Naive thymus-derived CD4-positive, alpha-beta T cell (primary cell): ENCODE measurements at regions not wholly inside any gene's neighbourhood (a gene's known extent, or its start where the extent isn't known, plus 50 kb on each side); places are given as distances from the start of the nearest gene placed in this dataset.

ENCODE experiments used
- ATAC-seq: fragments of 150-1000 bp; cut with Tn5 transposase; 2 replicates; pipeline ENCODE4 v1.10.0; 2021; ENCODE audit warnings: mild to moderate bottlenecking, moderate library complexity
- CTCF ChIA-PET: fragments of 350-600 bp; sonication (Branson Sonifier 250); formaldehyde crosslinking; loops from one replicate; lab custom pipeline; 2021; ENCODE audit warnings: antibody characterized with exemption; lab: Charles Lee
- POLR2A ChIA-PET: fragments of 350-600 bp; sonication (Branson Sonifier 250); formaldehyde crosslinking; loops from one replicate; lab custom pipeline; 2021; ENCODE audit warnings: antibody characterized with exemption, inconsistent platforms; lab: Charles Lee
- DNase-seq, 9 donors: peaks; one replicate each; pipeline versions ENCODE4 v3.0.0 to v3.0.0-alpha.2; 2020 to 2022; ENCODE audit warnings: mixed read lengths in 1 of 9
- H3K27ac ChIP-seq: one replicate; pipeline ENCODE4 v1.7.0; 2013; ENCODE audit warnings: mild to moderate bottlenecking, low read depth, low read length, moderate library complexity
- H3K27me3 ChIP-seq, 2 donors: one replicate each; pipeline ENCODE4 v1.7.0; 2013; ENCODE audit warnings: low read length in 2 of 2, mild to moderate bottlenecking in 2 of 2, moderate library complexity in 2 of 2; ENCODE audit not compliant: control insufficient read depth in 2 of 2, insufficient read depth in 2 of 2
- H3K36me3 ChIP-seq, 3 experiments: 1 replicate in 2 of 3; 2 replicates in 1 of 3; pipeline ENCODE4 v1.7.0; 2013; ENCODE audit warnings: low read length in 3 of 3, mild to moderate bottlenecking in 3 of 3, moderate library complexity in 1 of 3; ENCODE audit not compliant: insufficient read depth in 3 of 3, control insufficient read depth in 2 of 3
- H3K4me1 ChIP-seq, 2 donors: one replicate each; pipeline ENCODE4 v1.7.0; 2013; ENCODE audit warnings: low read length in 2 of 2, mild to moderate bottlenecking in 2 of 2, moderate library complexity in 1 of 2; ENCODE audit not compliant: control insufficient read depth in 2 of 2, insufficient read depth in 2 of 2
- H3K4me3 ChIP-seq: 2 replicates; pipeline ENCODE4 v1.7.0; 2013; ENCODE audit warnings: mild to moderate bottlenecking, low read length
- H3K9me3 ChIP-seq, 3 experiments: 1 replicate in 2 of 3; 2 replicates in 1 of 3; pipeline ENCODE4 v1.7.0; 2013; ENCODE audit warnings: low read length in 3 of 3; ENCODE audit not compliant: control insufficient read depth in 2 of 3
- H3K27ac Mint-ChIP-seq, 9 donors: one replicate each; pipeline ENCODE4 v1.8.0; 2020 to 2022; ENCODE audit warnings: mixed read lengths in 9 of 9, mild to moderate bottlenecking in 8 of 9, moderate library complexity in 5 of 9, inconsistent platforms in 2 of 9
- H3K27me3 Mint-ChIP-seq, 5 donors: one replicate each; pipeline ENCODE4 v1.8.0; 2021 to 2022; ENCODE audit warnings: mixed read lengths in 5 of 5, mild to moderate bottlenecking in 1 of 5
- H3K36me3 Mint-ChIP-seq, 5 donors: one replicate each; pipeline ENCODE4 v1.8.0; 2020 to 2022; ENCODE audit warnings: mixed read lengths in 5 of 5, mild to moderate bottlenecking in 3 of 5, inconsistent platforms in 1 of 5
- H3K4me1 Mint-ChIP-seq, 7 donors: one replicate each; pipeline ENCODE4 v1.8.0; 2020 to 2022; ENCODE audit warnings: mixed read lengths in 7 of 7, mild to moderate bottlenecking in 3 of 7, inconsistent platforms in 1 of 7
- H3K4me3 Mint-ChIP-seq, 10 donors: one replicate each; pipeline ENCODE4 v1.8.0; 2020 to 2022; ENCODE audit warnings: mild to moderate bottlenecking in 10 of 10, mixed read lengths in 10 of 10, moderate library complexity in 6 of 10, inconsistent platforms in 2 of 10
- H3K9me3 Mint-ChIP-seq, 11 donors: one replicate each; pipeline ENCODE4 v1.8.0; 2020 to 2022; ENCODE audit warnings: mixed read lengths in 11 of 11, mild to moderate bottlenecking in 4 of 11, inconsistent platforms in 1 of 11, moderate library complexity in 1 of 11
- intact Hi-C, 2 donors: fragments of 100-400 bp; cut with micrococcal nuclease; formaldehyde crosslinking; loops; one replicate each; pipeline ENCODE4 v1.15.1; 2023

DNA sequence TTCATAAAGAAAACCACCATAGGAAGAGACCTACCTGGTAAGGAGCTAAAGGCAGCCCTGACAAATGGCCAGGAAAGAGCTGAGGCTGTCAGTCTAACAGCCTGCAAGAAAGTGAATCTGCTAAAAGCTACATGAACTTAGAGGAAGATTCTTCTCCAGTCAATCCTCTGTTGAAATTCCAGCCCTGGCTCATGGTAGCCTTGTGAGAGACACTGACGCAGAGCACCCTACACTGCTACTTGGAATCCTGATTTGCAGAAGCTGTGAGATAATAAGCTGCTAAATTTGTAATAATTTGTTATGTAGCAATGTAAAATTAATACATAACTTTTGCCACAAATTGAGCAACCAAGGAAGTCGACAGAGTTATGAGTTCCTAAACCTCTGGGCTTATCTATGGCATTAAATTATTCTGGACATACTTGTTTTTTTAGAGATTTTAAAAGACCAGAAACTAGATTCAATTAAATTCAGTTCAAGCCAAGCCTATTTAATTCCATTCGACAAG, 257.0 kb downstream of the ETNK1 start:
- Histone ChIP-seq H3K9me3 (no peaks in the 10 kb centered on the region), H3K36me3 (no peaks in the 10 kb centered on the region), H3K27me3 (no peaks in the 10 kb centered on the region), H3K4me1 (no peaks in the 10 kb centered on the region), H3K27ac (no peak overlapping the region), H3K4me3 (no peak overlapping the region)
- peaks cover 0 to 4% (median 0%) of the 10 kb centered on the region in 5 donors for H3K27me3 Mint-ChIP-seq
- no peak for DNase-seq
- ATAC-seq: no peak
- no peaks in the 10 kb centered on the region for H3K36me3 Mint-ChIP-seq
- H3K4me3 Mint-ChIP-seq: no peak overlapping the region
- ChIA-PET POLR2A (no interaction called here), CTCF (no interaction called here)
- intact Hi-C loops: no loop called here
- no peak overlapping the region for H3K27ac Mint-ChIP-seq
- H3K9me3 Mint-ChIP-seq: peaks cover 0 to 5% (median 0%) of the 10 kb centered on the region in 11 donors
- peaks cover 0 to 1% (median 0%) of the 10 kb centered on the region in 7 donors for H3K4me1 Mint-ChIP-seq

DNA sequence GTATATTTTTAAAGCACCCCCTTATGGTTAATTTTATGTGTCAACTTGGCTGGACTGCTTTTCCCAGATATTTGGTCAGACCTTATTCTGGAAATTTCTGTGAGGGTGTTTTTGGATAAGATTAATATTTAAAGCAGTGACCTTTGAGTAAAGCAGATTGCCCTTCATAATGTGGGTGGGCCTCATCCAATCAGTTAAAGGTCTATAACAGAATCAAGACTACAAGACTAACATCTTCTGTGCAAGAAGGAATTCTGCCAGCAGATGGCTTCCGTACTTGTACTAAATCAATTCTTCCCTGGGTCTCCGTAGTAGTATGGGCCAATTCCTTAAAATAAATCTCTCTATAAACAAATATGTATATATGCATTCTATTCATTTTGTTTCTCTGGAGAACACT, 257.6 kb downstream of the ETNK1 start:
- ChIA-PET POLR2A (no interaction called here), CTCF (no interaction called here)
- Mint-ChIP-seq H3K4me3 (no peak overlapping the region), H3K36me3 (no peaks in the 10 kb centered on the region), H3K27ac (no peak overlapping the region), H3K4me1 (peaks cover 0 to 1% (median 0%) of the 10 kb centered on the region in 7 donors), H3K9me3 (peaks cover 0 to 7% (median 0%) of the 10 kb centered on the region in 11 donors), H3K27me3 (peaks cover 0 to 4% (median 0%) of the 10 kb centered on the region in 5 donors)
- ATAC-seq (no peak), DNase-seq (no peak)
- H3K4me3 ChIP-seq: no peak overlapping the region
- intact Hi-C loops: no loop called here
- H3K9me3 ChIP-seq: no peaks in the 10 kb centered on the region
- no peaks in the 10 kb centered on the region for H3K27me3 ChIP-seq
- H3K36me3 ChIP-seq: no peaks in the 10 kb centered on the region
- no peaks in the 10 kb centered on the region for H3K4me1 ChIP-seq
- no peak overlapping the region for H3K27ac ChIP-seq

DNA sequence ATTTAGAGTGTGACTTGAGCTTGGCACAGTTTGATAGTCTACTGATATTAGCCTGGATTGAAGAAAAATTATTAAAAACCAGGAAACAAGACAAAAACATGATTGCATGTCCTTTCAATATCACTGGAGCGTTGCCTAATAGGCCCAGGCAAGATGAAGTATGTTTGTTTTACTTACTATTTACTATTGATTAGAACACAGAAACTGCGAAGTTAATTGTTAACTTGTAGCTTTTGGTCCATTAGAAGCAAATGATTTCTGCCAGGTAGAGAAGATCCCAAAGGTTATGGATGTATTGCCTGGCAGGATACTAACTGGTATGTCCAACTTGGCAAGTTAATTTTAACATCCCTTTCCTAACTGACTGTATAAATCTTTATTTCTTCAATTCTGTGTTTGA, 268.9 kb downstream of the ETNK1 start:
- H3K9me3 Mint-ChIP-seq: peaks cover 0 to 4% (median 0%) of the 10 kb centered on the region in 11 donors
- intact Hi-C loops: no loop called here

DNA sequence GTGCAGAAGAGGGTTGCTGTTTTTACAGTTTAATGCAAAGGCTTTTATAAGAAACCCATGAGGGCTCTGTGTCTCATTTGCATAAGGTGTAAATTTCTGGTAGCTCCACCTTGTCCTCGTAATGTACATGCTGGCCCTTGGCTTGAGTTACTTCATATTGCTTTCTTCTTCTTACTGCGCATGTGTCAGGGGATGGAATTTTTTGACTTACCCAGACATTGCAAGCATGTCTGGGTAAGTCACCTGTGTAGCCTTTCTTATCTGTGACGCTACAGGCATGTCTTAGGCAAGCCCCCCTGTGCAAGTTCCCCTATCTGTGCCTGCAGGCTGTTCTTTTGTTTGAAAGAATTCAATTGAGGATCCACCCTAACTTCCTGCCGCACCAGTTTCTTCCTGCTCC, 274.2 kb downstream of the ETNK1 start:
- H3K36me3 ChIP-seq: no peaks in the 10 kb centered on the region
- H3K27ac ChIP-seq: no peak overlapping the region
- peaks cover 0 to 7% (median 0%) of the 10 kb centered on the region in 5 donors for H3K27me3 Mint-ChIP-seq
- POLR2A ChIA-PET: no interaction called here
- H3K4me3 Mint-ChIP-seq: no peak overlapping the region
- peaks cover 0 to 25% (median 5%) of the 10 kb centered on the region in 11 donors for H3K9me3 Mint-ChIP-seq
- ATAC-seq (no peak), DNase-seq (no peak)
- no peaks in the 10 kb centered on the region for H3K4me1 ChIP-seq
- CTCF ChIA-PET: no interaction called here
- no peak overlapping the region for H3K27ac Mint-ChIP-seq
- no peaks in the 10 kb centered on the region for H3K9me3 ChIP-seq
- no peaks in the 10 kb centered on the region for H3K4me1 Mint-ChIP-seq
- intact Hi-C loops: no loop called here
- no peak overlapping the region for H3K4me3 ChIP-seq
- H3K36me3 Mint-ChIP-seq: no peaks in the 10 kb centered on the region
- H3K27me3 ChIP-seq: no peaks in the 10 kb centered on the region

More for the DNA sequence above, 268.9 kb downstream of the ETNK1 start:
- ChIA-PET POLR2A (no interaction called here), CTCF (no interaction called here)
- DNase-seq (no peak), ATAC-seq (no peak)
- no peaks in the 10 kb centered on the region for H3K9me3 ChIP-seq
- no peaks in the 10 kb centered on the region for H3K27me3 ChIP-seq
- Mint-ChIP-seq H3K4me1 (no peaks in the 10 kb centered on the region), H3K36me3 (no peaks in the 10 kb centered on the region), H3K27ac (no peak overlapping the region), H3K27me3 (peaks cover 0 to 4% (median 0%) of the 10 kb centered on the region in 5 donors), H3K4me3 (no peak overlapping the region)
- no peak overlapping the region for H3K27ac ChIP-seq
- no peak overlapping the region for H3K4me3 ChIP-seq
- H3K36me3 ChIP-seq: no peaks in the 10 kb centered on the region
- no peaks in the 10 kb centered on the region for H3K4me1 ChIP-seq

DNA sequence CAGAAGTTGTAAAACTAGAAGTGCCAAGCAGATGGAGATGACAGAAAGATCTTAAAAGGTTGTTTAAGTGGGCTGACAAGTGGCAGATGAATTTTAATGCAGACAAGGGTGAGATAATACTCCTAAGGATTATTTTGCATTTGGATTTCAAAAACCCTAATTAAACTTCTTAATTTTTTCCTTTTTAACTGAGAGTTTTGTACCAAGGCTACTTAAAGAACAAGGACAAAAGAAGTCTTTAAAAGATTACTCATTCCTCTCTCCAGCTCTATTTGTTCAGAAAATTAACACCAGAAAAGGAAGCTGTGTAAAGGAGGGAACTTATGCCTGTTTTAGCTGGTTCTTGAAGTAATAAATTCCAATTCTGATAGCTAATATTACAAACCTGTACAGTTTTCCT, 275.4 kb downstream of the ETNK1 start:
- Mint-ChIP-seq H3K4me1 (no peaks in the 10 kb centered on the region), H3K4me3 (no peak overlapping the region), H3K27ac (no peak overlapping the region), H3K27me3 (peaks cover 0 to 7% (median 0%) of the 10 kb centered on the region in 5 donors), H3K9me3 (peaks cover 0 to 30% (median 5%) of the 10 kb centered on the region in 11 donors), H3K36me3 (no peaks in the 10 kb centered on the region)
- Histone ChIP-seq H3K27me3 (no peaks in the 10 kb centered on the region), H3K27ac (no peak overlapping the region), H3K36me3 (no peaks in the 10 kb centered on the region), H3K4me3 (no peak overlapping the region), H3K4me1 (no peaks in the 10 kb centered on the region), H3K9me3 (peaks cover 0 to 4% (median 0%) of the 10 kb centered on the region in 3 experiments)
- intact Hi-C loops: no loop called here
- ChIA-PET POLR2A (no interaction called here), CTCF (no interaction called here)
- ATAC-seq: no peak
- DNase-seq: no peak

DNA sequence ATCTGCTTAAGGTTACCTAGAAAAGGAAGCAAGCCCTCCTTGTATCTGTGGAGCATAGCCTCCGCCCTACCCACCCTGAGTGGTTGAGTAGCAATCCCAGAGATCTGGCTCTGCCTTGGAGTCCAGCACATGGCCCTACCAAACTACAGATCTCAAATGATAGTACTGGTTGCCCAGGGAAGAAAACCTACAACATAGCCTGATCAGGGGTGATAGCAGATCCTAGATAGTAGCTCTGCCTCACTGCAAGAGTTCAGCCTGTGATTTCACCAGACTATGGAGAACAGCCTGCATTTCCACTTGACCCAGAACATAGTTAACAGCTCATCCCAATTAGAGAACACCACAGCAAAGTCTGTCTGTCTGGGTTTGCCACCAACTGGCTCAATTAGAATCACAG, 279.5 kb downstream of the ETNK1 start:
- Histone ChIP-seq H3K4me3 (no peak overlapping the region), H3K36me3 (no peaks in the 10 kb centered on the region), H3K27ac (no peak overlapping the region), H3K27me3 (no peaks in the 10 kb centered on the region), H3K9me3 (peaks cover 0 to 4% (median 0%) of the 10 kb centered on the region in 3 experiments), H3K4me1 (no peaks in the 10 kb centered on the region)
- Mint-ChIP-seq H3K9me3 (peaks cover 0 to 42% (median 3%) of the 10 kb centered on the region in 11 donors), H3K27ac (no peak overlapping the region), H3K4me3 (no peak overlapping the region), H3K36me3 (no peaks in the 10 kb centered on the region), H3K4me1 (no peaks in the 10 kb centered on the region), H3K27me3 (peaks cover 0 to 7% (median 0%) of the 10 kb centered on the region in 5 donors)
- POLR2A ChIA-PET: no interaction called here
- intact Hi-C loops: no loop called here
- ATAC-seq (no peak), DNase-seq (no peak)
- CTCF ChIA-PET: no interaction called here

DNA sequence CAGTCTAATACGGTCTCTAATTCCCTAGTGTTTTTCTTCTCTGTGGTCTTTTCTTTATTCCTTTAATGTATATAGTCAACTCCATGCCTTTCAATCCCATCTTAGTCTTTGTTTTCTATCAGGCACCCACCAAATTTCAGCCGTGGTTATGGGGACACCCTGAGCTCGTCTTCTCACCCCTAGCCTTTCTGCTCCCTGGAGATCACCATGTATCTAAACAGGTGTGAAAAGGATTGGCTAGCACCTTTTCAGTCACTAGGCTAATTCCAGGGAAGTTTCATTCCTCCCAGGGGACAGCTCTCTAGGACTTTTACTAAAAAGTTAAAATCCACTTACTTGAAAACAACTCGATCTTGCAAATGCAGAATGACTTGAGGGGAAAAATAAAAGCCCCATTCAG, 291.3 kb downstream of the ETNK1 start:
- no peaks in the 10 kb centered on the region for H3K27me3 ChIP-seq
- no peak overlapping the region for H3K4me3 Mint-ChIP-seq
- intact Hi-C loops: no loop called here
- H3K9me3 Mint-ChIP-seq: peaks cover 0 to 9% (median 0%) of the 10 kb centered on the region in 11 donors
- no peak overlapping the region for H3K27ac Mint-ChIP-seq
- DNase-seq (no peak), ATAC-seq (no peak)
- H3K27ac ChIP-seq: no peak overlapping the region
- H3K4me1 ChIP-seq: no peaks in the 10 kb centered on the region
- no peaks in the 10 kb centered on the region for H3K27me3 Mint-ChIP-seq
- no peaks in the 10 kb centered on the region for H3K36me3 Mint-ChIP-seq
- CTCF ChIA-PET: no interaction called here
- H3K4me1 Mint-ChIP-seq: no peaks in the 10 kb centered on the region
- H3K9me3 ChIP-seq: no peaks in the 10 kb centered on the region
- POLR2A ChIA-PET: no interaction called here
- no peak overlapping the region for H3K4me3 ChIP-seq
- H3K36me3 ChIP-seq: no peaks in the 10 kb centered on the region
